Osteoblast (primary cell): ENCODE measurements at regions not wholly inside any gene's neighbourhood (a gene's known extent, or its start where the extent isn't known, plus 50 kb on each side); places are given as distances from the start of the nearest gene placed in this dataset.

Source experiments
- DNase-seq: peaks from one replicate; pipeline ENCODE4 v3.0.0; 2011; ENCODE audit warnings: low spot score, mixed read lengths; ENCODE audit not compliant: insufficient read length; ENCODE audit errors: missing footprints
- H2AFZ ChIP-seq: 2 replicates; pipeline ENCODE4 v1.6.0; 2011; ENCODE audit warnings: mild to moderate bottlenecking, low read length
- H3K27ac ChIP-seq: 2 replicates; pipeline ENCODE4 v1.5.1; 2011; ENCODE audit warnings: mild to moderate bottlenecking, low read depth, low read length, moderate library complexity
- H3K27me3 ChIP-seq: 2 replicates; pipeline ENCODE4 v1.6.0; 2012; ENCODE audit warnings: mild to moderate bottlenecking, control low read depth, inconsistent platforms, low read length, moderate library complexity; ENCODE audit not compliant: insufficient read depth
- H3K36me3 ChIP-seq: 2 replicates; pipeline ENCODE4 v1.5.1; 2011; ENCODE audit warnings: mild to moderate bottlenecking, low read length, control low read depth, moderate library complexity; ENCODE audit not compliant: insufficient read depth
- H3K4me1 ChIP-seq: 2 replicates; pipeline ENCODE4 v1.5.1; 2011; ENCODE audit warnings: mild to moderate bottlenecking, low read length, control low read depth, moderate library complexity; ENCODE audit not compliant: insufficient read depth
- H3K4me2 ChIP-seq: 2 replicates; pipeline ENCODE4 v1.6.0; 2011; ENCODE audit warnings: mild to moderate bottlenecking, low read length; ENCODE audit not compliant: insufficient read depth
- H3K4me3 ChIP-seq: fragments of 200-600 bp; sonication (generic); 3 replicates; pipeline ENCODE4 v1.5.1; 2012; ENCODE audit warnings: mild to moderate bottlenecking, low read length, inconsistent platforms; ENCODE audit not compliant: insufficient read depth
- H3K79me2 ChIP-seq: 2 replicates; pipeline ENCODE4 v1.6.0; 2012; ENCODE audit warnings: mild to moderate bottlenecking, low read length, control low read depth, inconsistent platforms; ENCODE audit not compliant: insufficient read depth
- H3K9me3 ChIP-seq: 2 replicates; pipeline ENCODE4 v1.5.1; 2011; ENCODE audit warnings: low read depth, low read length, control low read depth
- H4K20me1 ChIP-seq: 2 replicates; pipeline ENCODE4 v1.6.0; 2012; ENCODE audit warnings: mild to moderate bottlenecking, low read length, control low read depth; ENCODE audit not compliant: insufficient read depth
- CTCF ChIP-seq: IDR thresholded peaks from 2 replicates; pipeline ENCODE4 v1.5.1; 2011; ENCODE audit warnings: mild to moderate bottlenecking, low read depth, low read length, moderate library complexity; ENCODE audit errors: extremely low read depth

GRCh38 chr7:112889268-112889667, 99.1 kb upstream of the TMEM168 start:
- no peak overlapping the region for H3K4me3 ChIP-seq

DNA sequence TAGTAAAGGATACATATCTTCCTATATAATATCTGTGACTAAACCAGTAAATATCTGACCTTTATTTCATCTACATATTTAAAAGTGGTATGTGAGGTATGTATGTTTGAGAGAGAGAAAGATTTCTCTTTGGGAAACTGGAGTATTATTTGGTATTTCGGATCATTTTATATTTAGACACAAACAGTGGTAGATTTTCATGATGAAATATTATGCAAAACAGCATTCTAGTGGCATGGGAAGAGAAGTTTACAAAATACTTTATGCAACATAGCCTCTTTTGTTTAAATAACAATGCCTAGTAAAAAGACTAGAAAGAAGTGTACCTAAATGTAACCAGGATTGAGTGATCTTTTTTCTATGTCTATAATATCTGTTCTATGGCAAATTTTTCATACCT, 98.6 kb upstream of the TMEM168 start:
- peaks cover 12% of the 10 kb centered on the region for H3K36me3 ChIP-seq
- H3K79me2 ChIP-seq = peaks cover 5% of the 10 kb centered on the region
- no peak overlapping the region for H3K4me2 ChIP-seq
- H3K27ac ChIP-seq = no peak overlapping the region
- no peak for TF ChIP-seq CTCF
- H4K20me1 ChIP-seq = peaks cover 6% of the 10 kb centered on the region
- H3K27me3 ChIP-seq = no peaks in the 10 kb centered on the region
- H3K4me3 ChIP-seq = no peak overlapping the region
- H2AFZ ChIP-seq = no peak overlapping the region
- no peaks in the 10 kb centered on the region for H3K9me3 ChIP-seq
- H3K4me1 ChIP-seq = no peaks in the 10 kb centered on the region
- DNase-seq = no peak

More at GRCh38 chr7:112889268-112889667, 99.1 kb upstream of the TMEM168 start:
- Histone ChIP-seq H2AFZ (no peak overlapping the region), H3K27ac (no peak overlapping the region), H3K36me3 (peaks cover 15% of the 10 kb centered on the region), H3K4me1 (no peaks in the 10 kb centered on the region), H3K27me3 (no peaks in the 10 kb centered on the region), H4K20me1 (peaks cover 6% of the 10 kb centered on the region), H3K79me2 (peaks cover 7% of the 10 kb centered on the region), H3K9me3 (no peaks in the 10 kb centered on the region), H3K4me2 (no peak overlapping the region)
- no peak for TF ChIP-seq CTCF
- DNase-seq = no peak

- peaks cover 8% of the 10 kb centered on the region for H3K36me3 ChIP-seq
- H3K27me3 ChIP-seq = no peaks in the 10 kb centered on the region
- H3K9me3 ChIP-seq = no peaks in the 10 kb centered on the region
- H4K20me1 ChIP-seq = peaks cover 6% of the 10 kb centered on the region
- peaks cover 5% of the 10 kb centered on the region for H3K79me2 ChIP-seq
- no peak overlapping the region for H3K4me2 ChIP-seq
- H3K27ac ChIP-seq = no peak overlapping the region
- H3K4me1 ChIP-seq = no peaks in the 10 kb centered on the region
- no peak overlapping the region for H2AFZ ChIP-seq
- no peak for TF ChIP-seq CTCF
- DNase-seq = no peak
- H3K4me3 ChIP-seq = no peak overlapping the region
Measured at GRCh38 chr7:112887976-112888375, 97.8 kb upstream of the TMEM168 start.

- H3K4me2 ChIP-seq = no peak overlapping the region
- no peaks in the 10 kb centered on the region for H3K4me1 ChIP-seq
- TF ChIP-seq CTCF = no peak
- H3K36me3 ChIP-seq = peaks cover 6% of the 10 kb centered on the region
- H3K27ac ChIP-seq = no peak overlapping the region
- no peaks in the 10 kb centered on the region for H3K9me3 ChIP-seq
- no peak for DNase-seq
- H3K79me2 ChIP-seq = peaks cover 5% of the 10 kb centered on the region
- peaks cover 6% of the 10 kb centered on the region for H4K20me1 ChIP-seq
- H3K4me3 ChIP-seq = no peak overlapping the region
- H2AFZ ChIP-seq = no peak overlapping the region
- H3K27me3 ChIP-seq = no peaks in the 10 kb centered on the region
Measured at GRCh38 chr7:112887337-112887736, 97.1 kb upstream of the TMEM168 start.
